HG03066 (cell line): ENCODE measurements at regions not wholly inside any gene's neighbourhood (a gene's known extent, or its start where the extent isn't known, plus 50 kb on each side); places are given as distances from the start of the nearest gene placed in this dataset.
"Not testable (repeated sequence)": the region's sequence is repeated elsewhere in the genome, so short reads cannot be mapped to it uniquely, and the experiment has no call there.

Experiments used
- ATAC-seq: cut with Tn5 transposase; IDR thresholded peaks from one replicate; pipeline ENCODE4 v1.9.1; 2021; ENCODE audit warnings: low read depth; ENCODE audit not compliant: unreplicated experiment

DNA sequence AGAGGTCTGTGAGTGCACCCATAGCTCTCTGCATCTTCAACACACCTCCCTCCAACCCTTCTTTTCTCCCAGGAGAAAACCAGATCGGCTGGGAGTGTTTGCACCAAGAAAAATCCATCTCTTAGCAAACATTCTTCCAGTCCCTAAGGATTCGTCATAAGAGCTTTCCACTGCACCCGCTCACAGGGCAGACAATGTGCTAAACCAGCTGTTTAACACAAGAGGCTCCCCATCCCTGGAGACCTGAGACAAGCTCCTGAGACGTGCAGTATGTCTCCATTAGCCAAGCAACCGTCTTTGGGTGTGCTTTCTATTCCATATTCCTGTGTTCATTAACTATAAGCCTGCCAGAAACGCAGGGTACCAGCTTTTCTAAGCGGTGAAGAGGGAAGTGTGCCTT is 93.6 kb upstream of the ZNF462 start:
- ATAC-seq, result no peak

GRCh38 chr9:106771608-106772007 is 91.4 kb upstream of the ZNF462 start:
- no peak for ATAC-seq

- no peak for ATAC-seq
Observed at GRCh38 chr9:106772523-106773290, 90.3 kb upstream of the ZNF462 start.

DNA sequence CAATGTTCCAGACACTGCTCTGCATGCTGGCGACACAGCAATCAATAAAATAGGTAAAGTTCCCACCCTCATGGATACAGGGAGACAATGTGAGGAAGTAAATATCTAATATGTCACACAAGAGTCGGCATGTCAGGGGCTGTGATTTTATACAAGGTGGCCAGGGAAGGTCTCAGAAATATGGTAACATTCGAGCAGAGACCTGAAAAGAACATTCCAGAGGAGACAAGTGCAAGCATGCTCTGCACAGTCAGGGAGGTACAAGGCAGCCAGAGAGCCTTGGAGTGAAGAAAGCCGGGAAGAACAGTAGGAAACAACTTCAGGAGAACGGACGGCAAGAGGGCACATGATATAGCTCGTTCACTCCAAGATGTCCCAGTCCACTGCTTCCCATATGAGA is 89.2 kb upstream of the ZNF462 start:
- ATAC-seq, result no peak

DNA sequence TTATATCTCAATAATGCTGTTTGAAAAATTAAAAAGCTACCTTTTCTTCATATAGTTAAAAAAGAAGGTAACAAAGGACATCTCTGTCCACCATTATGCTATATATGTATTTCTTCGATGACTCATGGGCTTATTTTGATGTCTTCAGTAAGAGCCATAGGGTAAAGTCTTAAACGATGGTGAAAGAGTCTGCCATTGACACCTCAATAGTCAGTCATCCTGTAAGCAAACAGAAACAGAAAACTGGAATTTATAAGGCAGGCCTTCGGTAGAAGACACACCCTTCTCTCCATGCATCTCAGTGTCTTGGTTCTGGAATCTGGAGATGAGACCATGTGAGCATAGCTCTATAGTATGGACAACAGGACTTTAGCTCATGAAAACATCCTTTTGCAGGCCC is 87.0 kb upstream of the ZNF462 start:
- ATAC-seq, result no peak

- ATAC-seq, result no peak
Observed at GRCh38 chr9:106779796-106780195, 83.2 kb upstream of the ZNF462 start.

DNA sequence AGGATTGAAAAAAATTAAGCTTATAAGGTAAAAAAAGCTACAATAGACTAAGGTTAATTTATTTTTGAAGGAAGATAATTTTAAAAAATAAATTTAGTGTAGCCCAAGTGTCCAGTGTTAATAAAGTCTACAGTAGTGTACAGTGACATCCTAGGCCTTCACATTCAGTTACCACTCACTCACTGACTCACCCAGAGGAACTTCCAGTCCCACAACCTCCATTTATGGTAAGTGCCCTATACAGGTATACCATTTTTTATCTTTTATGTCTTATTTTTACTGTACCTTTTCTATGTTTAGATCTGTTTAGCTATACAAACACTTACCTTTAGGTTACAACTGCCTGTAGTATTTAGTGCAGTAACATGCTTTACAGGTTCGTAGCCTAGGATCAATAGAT is 79.8 kb upstream of the ZNF462 start:
- ATAC-seq, result no peak

GRCh38 chr9:106784076-106784475 is 78.9 kb upstream of the ZNF462 start:
- no peak for ATAC-seq

- ATAC-seq, result no peak
Observed at GRCh38 chr9:106785200-106785599, 77.8 kb upstream of the ZNF462 start.

- not testable (repeated sequence) for ATAC-seq
Observed at GRCh38 chr9:106788021-106788420, 74.9 kb upstream of the ZNF462 start.

- ATAC-seq, result no peak
Observed at GRCh38 chr9:106795031-106795430, 67.9 kb upstream of the ZNF462 start.

DNA sequence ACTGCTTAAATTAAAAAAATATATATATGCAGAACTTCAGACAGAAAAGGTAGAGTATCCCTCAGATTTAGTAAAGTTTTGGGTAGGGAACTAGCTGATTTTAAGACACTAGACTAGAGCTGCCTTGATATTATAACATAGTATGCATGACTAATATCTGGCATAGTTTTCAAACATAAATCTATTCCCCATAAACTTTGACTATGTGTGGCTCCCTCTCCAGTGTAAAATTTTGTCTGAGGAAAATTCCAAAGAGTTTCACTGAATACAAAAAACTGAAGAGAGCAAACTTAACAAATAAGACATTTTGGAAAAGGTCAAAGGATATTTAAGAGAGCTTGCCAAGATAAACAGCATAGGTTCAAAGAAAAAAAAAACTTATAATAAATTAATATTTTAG is 66.2 kb upstream of the ZNF462 start:
- no peak for ATAC-seq

- no peak for ATAC-seq
Observed at GRCh38 chr9:106797299-106797698, 65.7 kb upstream of the ZNF462 start.

GRCh38 chr9:106798016-106798799 is 64.8 kb upstream of the ZNF462 start:
- ATAC-seq, result no peak

GRCh38 chr9:106799152-106799551 is 63.8 kb upstream of the ZNF462 start:
- ATAC-seq, result no peak

DNA sequence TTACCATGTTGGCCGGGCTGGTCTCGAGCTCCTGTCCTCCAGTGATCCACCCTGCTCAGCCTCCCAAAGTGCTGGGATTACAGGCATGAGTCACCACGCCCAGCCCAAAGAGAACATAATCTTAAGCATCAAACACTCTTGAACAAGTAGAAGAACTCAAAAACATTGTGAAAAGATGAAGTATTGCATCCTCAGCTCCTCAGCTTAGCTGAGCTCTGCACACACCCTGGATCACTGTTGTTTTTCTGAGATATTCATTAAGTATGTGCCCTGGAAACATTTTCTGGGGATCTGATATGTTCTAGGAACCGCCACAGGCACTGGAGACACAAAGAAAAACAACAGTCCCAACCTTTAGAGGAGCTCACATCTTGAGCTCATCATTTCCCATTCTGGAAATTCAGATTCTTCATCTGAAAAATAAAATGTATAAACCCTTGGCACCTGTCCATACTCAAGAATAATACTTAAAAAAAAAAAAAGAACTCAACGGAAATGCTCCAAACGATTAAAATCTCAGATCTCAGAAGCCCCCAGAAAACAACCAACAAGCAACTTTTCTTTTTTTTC is 62.2 kb upstream of the ZNF462 start:
- no peak for ATAC-seq

DNA sequence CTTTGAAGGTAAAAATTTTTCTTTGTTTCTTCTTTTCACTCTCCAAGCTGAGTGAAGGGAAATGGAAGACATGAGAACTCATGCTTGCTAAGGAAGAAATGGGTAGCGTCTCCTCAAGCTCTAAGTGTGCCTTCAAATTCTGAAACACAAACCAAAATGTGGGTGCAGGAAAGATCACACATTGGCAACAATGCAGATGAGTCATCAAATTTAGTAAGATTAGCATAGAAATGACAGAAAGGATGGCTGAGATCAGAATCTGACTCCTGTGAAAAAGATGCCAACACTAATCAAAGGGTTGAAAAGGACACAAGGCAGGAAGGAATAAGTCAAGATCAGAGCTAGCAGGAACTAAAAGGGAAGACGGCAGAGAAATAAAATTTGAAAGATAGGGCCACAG is 61.1 kb upstream of the ZNF462 start:
- no peak for ATAC-seq
